Gastroesophageal sphincter (tissue), 3 donors: ENCODE measurements at regions not wholly inside any gene's neighbourhood (a gene's known extent, or its start where the extent isn't known, plus 50 kb on each side); places are given as distances from the start of the nearest gene placed in this dataset.

Experiments used
- CTCF ChIP-seq, 4 experiments: fragments of 200-600 bp in 2 of 4; fragments of 450-650 bp in 2 of 4; sonication (generic) in 1 of 4; IDR thresholded peaks; one replicate each; pipeline ENCODE4 v1.5.1; 2017 to 2019; ENCODE audit warnings: antibody characterized with exemption in 4 of 4, mild to moderate bottlenecking in 2 of 4, moderate library complexity in 2 of 4
- EP300 ChIP-seq: sonication (generic); formaldehyde crosslinking; IDR thresholded peaks from one replicate; pipeline ENCODE4 v1.6.1; 2017; ENCODE audit warnings: antibody characterized with exemption, mild to moderate bottlenecking
- POLR2A ChIP-seq, 2 donors: fragments of 450-650 bp; IDR thresholded peaks; one replicate each; pipeline ENCODE4 v1.6.1; 2017; ENCODE audit warnings: antibody characterized with exemption in 2 of 2, mild to moderate bottlenecking in 2 of 2, moderate library complexity in 1 of 2
- POLR2AphosphoS5 ChIP-seq: sonication (generic); formaldehyde crosslinking; IDR thresholded peaks from one replicate; pipeline ENCODE4 v1.6.1; 2017; ENCODE audit warnings: antibody characterized with exemption

- no peak for TF ChIP-seq CTCF (IDR thresholded peaks at IDR 0.05)
- TF ChIP-seq POLR2A (IDR thresholded peaks at IDR 0.05), result no peak
- TF ChIP-seq POLR2AphosphoS5, result no peak
- no peak for TF ChIP-seq EP300
These were observed 91.2 kb downstream of the SOX9 start for GRCh38 chr17:72212041-72212440.
